ENCODE measurements at regions not wholly inside any gene's neighbourhood (a gene's known extent, or its start where the extent isn't known, plus 50 kb on each side); places are given as distances from the start of the nearest gene placed in this dataset.
"Not testable (repeated sequence)": the region's sequence is repeated elsewhere in the genome, so short reads cannot be mapped to it uniquely, and the experiment has no call there.

- DNase-seq: no peak
Observed at GRCh38 chr13:32828711-32829110, 187.5 kb upstream of the KL start.

- no peak for DNase-seq
Observed at GRCh38 chr13:32829269-32829668, 187.0 kb upstream of the KL start.

GRCh38 chr13:32829676-32830335 lies 186.4 kb upstream of the KL start:
- peak; percentile 24 for DNase-seq

- DNase-seq: no peak
Observed at GRCh38 chr13:32830336-32831031, 185.7 kb upstream of the KL start.

GRCh38 chr13:32837307-32837972 lies 178.8 kb upstream of the KL start:
- no peak for DNase-seq

GRCh38 chr13:32837973-32838927 lies 178.0 kb upstream of the KL start:
- no peak for DNase-seq

GRCh38 chr13:32838945-32839344 lies 177.3 kb upstream of the KL start:
- DNase-seq: no peak

GRCh38 chr13:32840113-32840512 lies 176.1 kb upstream of the KL start:
- DNase-seq: no peak

GRCh38 chr13:32840989-32841713 lies 175.1 kb upstream of the KL start:
- DNase-seq: no peak

GRCh38 chr13:32845952-32846950 lies 170.0 kb upstream of the KL start:
- no peak for DNase-seq

GRCh38 chr13:32847976-32848375 lies 168.2 kb upstream of the KL start:
- DNase-seq: not testable (repeated sequence)

- DNase-seq: no peak
Observed at GRCh38 chr13:32849369-32849768, 166.9 kb upstream of the KL start.

- peak; percentile 21 for DNase-seq
Observed at GRCh38 chr13:32850316-32851052, 165.7 kb upstream of the KL start.

GRCh38 chr13:32851083-32852069 lies 164.8 kb upstream of the KL start:
- no peak for DNase-seq

- DNase-seq: no peak
Observed at GRCh38 chr13:32852526-32852925, 163.7 kb upstream of the KL start.

GRCh38 chr13:32857077-32857476 lies 159.1 kb upstream of the KL start:
- no peak for DNase-seq

GRCh38 chr13:32857689-32858088 lies 158.5 kb upstream of the KL start:
- DNase-seq: no peak

- DNase-seq: no peak
Observed at GRCh38 chr13:32859707-32860292, 156.4 kb upstream of the KL start.

Data from fibroblast of skin of scalp (primary cell).